22Rv1 (cell line): ENCODE measurements at regions not wholly inside any gene's neighbourhood (a gene's known extent, or its start where the extent isn't known, plus 50 kb on each side); places are given as distances from the start of the nearest gene placed in this dataset.
"Not testable (repeated sequence)": the region's sequence is repeated elsewhere in the genome, so short reads cannot be mapped to it uniquely, and the experiment has no call there.

Experiments
- ZFX ChIP-seq: fragments of 450-650 bp; IDR thresholded peaks from 2 replicates; pipeline ENCODE4 v1.6.1; 2017; ENCODE audit warnings: antibody characterized with exemption, borderline replicate concordance
- TF ChIP-seq, protein P1 (sequence below): fragments of 450-650 bp; IDR thresholded peaks from 2 replicates; pipeline ENCODE4 v1.5.1; 2017; ENCODE audit warnings: mild to moderate bottlenecking

DNA sequence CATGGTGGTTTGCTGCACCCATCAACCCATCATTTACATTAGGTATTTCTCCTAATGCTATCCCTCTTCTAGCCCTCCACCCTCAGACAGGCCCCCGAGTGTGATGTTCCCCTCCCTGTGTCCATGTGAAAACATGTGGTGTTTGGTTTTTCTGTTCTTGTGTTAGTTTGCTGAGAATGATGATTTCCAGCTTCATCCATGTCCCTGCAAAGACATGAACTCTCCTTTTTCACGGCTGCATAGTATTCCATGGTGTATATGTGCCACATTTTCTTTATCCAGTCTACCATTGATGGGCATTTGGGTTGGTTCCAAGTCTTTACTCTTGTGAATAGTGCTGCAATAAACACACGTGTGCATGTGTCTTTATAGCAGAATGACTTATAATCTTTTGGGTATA, 192.8 kb downstream of the DIO2 start:
- TF ChIP-seq, protein P1, sequence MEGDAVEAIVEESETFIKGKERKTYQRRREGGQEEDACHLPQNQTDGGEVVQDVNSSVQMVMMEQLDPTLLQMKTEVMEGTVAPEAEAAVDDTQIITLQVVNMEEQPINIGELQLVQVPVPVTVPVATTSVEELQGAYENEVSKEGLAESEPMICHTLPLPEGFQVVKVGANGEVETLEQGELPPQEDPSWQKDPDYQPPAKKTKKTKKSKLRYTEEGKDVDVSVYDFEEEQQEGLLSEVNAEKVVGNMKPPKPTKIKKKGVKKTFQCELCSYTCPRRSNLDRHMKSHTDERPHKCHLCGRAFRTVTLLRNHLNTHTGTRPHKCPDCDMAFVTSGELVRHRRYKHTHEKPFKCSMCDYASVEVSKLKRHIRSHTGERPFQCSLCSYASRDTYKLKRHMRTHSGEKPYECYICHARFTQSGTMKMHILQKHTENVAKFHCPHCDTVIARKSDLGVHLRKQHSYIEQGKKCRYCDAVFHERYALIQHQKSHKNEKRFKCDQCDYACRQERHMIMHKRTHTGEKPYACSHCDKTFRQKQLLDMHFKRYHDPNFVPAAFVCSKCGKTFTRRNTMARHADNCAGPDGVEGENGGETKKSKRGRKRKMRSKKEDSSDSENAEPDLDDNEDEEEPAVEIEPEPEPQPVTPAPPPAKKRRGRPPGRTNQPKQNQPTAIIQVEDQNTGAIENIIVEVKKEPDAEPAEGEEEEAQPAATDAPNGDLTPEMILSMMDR: not testable (repeated sequence)
- TF ChIP-seq ZFX: not testable (repeated sequence)
